ENCODE measurements at regions not wholly inside any gene's neighbourhood (a gene's known extent, or its start where the extent isn't known, plus 50 kb on each side); places are given as distances from the start of the nearest gene placed in this dataset.

DNA sequence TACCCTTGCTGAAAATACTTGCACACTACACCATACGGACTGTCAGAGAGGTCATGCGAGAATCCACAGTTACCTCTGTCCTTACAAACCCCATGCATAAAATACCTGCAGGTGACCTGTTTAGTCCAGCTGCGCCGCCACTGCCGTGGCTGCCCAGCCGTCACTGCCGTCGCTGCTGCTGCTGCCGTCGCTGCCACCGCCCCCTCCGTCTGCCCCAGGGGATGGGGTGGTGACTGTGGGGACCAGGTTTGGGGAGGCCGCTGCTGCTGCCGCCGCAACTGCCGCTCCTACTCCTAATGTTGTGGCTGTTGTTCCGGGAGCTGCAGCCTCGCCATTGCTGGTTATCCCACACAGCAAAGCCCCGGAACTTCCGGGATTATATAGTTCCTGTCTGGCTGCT lies 141.8 kb upstream of the ZCCHC13 start:
- TF ChIP-seq, protein P1, sequence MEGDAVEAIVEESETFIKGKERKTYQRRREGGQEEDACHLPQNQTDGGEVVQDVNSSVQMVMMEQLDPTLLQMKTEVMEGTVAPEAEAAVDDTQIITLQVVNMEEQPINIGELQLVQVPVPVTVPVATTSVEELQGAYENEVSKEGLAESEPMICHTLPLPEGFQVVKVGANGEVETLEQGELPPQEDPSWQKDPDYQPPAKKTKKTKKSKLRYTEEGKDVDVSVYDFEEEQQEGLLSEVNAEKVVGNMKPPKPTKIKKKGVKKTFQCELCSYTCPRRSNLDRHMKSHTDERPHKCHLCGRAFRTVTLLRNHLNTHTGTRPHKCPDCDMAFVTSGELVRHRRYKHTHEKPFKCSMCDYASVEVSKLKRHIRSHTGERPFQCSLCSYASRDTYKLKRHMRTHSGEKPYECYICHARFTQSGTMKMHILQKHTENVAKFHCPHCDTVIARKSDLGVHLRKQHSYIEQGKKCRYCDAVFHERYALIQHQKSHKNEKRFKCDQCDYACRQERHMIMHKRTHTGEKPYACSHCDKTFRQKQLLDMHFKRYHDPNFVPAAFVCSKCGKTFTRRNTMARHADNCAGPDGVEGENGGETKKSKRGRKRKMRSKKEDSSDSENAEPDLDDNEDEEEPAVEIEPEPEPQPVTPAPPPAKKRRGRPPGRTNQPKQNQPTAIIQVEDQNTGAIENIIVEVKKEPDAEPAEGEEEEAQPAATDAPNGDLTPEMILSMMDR (IDR thresholded peaks at IDR 0.05) = no peak
- TF ChIP-seq POLR2A (IDR thresholded peaks at IDR 0.05) = no peak
